ENCODE measurements at regions not wholly inside any gene's neighbourhood (a gene's known extent, or its start where the extent isn't known, plus 50 kb on each side); places are given as distances from the start of the nearest gene placed in this dataset.

DNA sequence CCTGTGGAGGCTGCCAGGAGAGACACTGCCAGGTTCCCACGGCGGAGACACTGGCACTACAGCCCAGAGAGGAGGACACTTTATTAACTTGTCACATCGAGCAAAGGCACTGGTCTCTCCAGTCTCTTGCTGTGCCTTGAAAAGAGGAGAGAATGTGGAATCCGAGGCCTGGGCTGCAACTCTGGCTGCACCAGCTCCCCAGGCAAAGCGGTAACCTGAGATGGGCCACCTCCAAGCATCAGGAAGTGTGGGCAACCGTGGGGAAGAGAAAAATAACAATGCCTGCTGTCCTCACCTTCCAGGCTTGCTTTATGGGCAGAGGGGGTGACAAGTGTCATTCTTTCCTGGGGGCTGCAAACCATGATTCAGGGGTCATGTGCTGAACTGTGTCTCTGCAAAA, 91.6 kb upstream of the RGMA start:
- TF ChIP-seq POLR2A (IDR thresholded peaks at IDR 0.05; ENCODE audit: low read depth, low read length) (no peak), POLR2AphosphoS5 (IDR thresholded peaks at IDR 0.05; ENCODE audit: low read depth, low read length) (no peak), TAF1 (IDR thresholded peaks at IDR 0.05; ENCODE audit: borderline replicate concordance, low read depth, low read length) (no peak)
